Loucy (cell line): ENCODE measurements at regions not wholly inside any gene's neighbourhood (a gene's known extent, or its start where the extent isn't known, plus 50 kb on each side); places are given as distances from the start of the nearest gene placed in this dataset.

Source experiments
- CTCF ChIP-seq: fragments of 200-600 bp; sonication (generic); conservative IDR thresholded peaks from 2 replicates; pipeline ENCODE4 v1.5.1; 2014; ENCODE audit warnings: mild to moderate bottlenecking, antibody characterized with exemption, low read length
- EZH2phosphoT487 ChIP-seq: fragments of 200-600 bp; IDR thresholded peaks from 2 replicates; pipeline ENCODE4 v1.6.1; 2018; ENCODE audit warnings: antibody characterized with exemption, mild to moderate bottlenecking, moderate library complexity, borderline replicate concordance

DNA sequence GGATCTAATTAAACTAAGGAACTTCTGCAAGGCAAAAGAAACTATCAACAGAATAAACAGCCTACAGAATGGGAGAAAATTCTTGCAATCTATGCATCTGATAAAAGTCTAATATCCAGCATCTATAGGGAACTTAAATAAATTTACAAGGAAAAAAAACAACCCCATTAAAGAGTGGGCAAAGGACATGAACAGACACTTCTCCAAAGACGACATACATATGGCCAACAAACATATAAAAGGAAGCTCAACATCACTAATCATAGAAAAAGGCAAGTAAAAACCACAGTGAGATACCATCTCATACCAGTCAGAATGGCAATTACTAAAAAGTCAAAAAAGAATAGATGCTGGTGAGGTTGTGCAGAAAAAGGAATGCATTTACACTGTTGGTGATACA, 134.8 kb upstream of the PAQR3 start:
- TF ChIP-seq CTCF (no peak), EZH2phosphoT487 (no peak)
